K562 (cell line): ENCODE measurements at regions not wholly inside any gene's neighbourhood (a gene's known extent, or its start where the extent isn't known, plus 50 kb on each side); places are given as distances from the start of the nearest gene placed in this dataset.

ENCODE experiments used
- ATF7 ChIP-seq: fragments of 450-650 bp; IDR thresholded peaks from 2 replicates; pipeline ENCODE4 v1.7.1; 2014; ENCODE audit warnings: mild to moderate bottlenecking, moderate library complexity
- DNMT1 ChIP-seq: fragments of 450-650 bp; IDR thresholded peaks from 2 replicates; pipeline ENCODE4 v1.6.1; 2016; ENCODE audit warnings: antibody characterized with exemption, mild to moderate bottlenecking
- MBD2 ChIP-seq: sonication (generic); IDR thresholded peaks from 2 replicates; pipeline ENCODE4 v1.6.1; 2016; ENCODE audit warnings: low read depth, borderline replicate concordance
- MLLT1 ChIP-seq, 2 experiments: fragments of 450-650 bp; IDR thresholded peaks; 2 replicates each; pipeline ENCODE4 v1.6.1; 2016
- NFIX ChIP-seq: fragments of 250-450 bp; sonication (Bioruptor Pico); IDR thresholded peaks from 2 replicates; pipeline ENCODE4 v1.4.0; 2020; ENCODE audit warnings: low read depth, mild to moderate bottlenecking, moderate library complexity
- ZNF592 ChIP-seq: fragments of 450-650 bp; IDR thresholded peaks from 2 replicates; pipeline ENCODE4 v1.6.1; 2017; ENCODE audit warnings: antibody characterized with exemption, mild to moderate bottlenecking
- TF ChIP-seq, protein P1 (sequence below): fragments of 450-650 bp; formaldehyde crosslinking; IDR thresholded peaks from 2 replicates; pipeline ENCODE4 v1.4.0; 2020; ENCODE audit warnings: mild to moderate bottlenecking, moderate library complexity
- TF ChIP-seq, protein P2 (sequence below): fragments of 450-650 bp; IDR thresholded peaks from 2 replicates; pipeline ENCODE4 v1.6.1; 2016; ENCODE audit warnings: borderline replicate concordance
- TF ChIP-seq, protein P3 (sequence below): IDR thresholded peaks from 2 replicates; pipeline ENCODE4 v1.6.1; 2011; ENCODE audit not compliant: insufficient read length; ENCODE audit errors: extremely low read depth
- TF ChIP-seq, protein P4 (sequence below): fragments of 250-450 bp; sonication (Bioruptor Pico); IDR thresholded peaks from 2 replicates; pipeline ENCODE4 v1.8.0; 2022; ENCODE audit warnings: inconsistent platforms, mild to moderate bottlenecking, moderate library complexity, borderline replicate concordance
- TF ChIP-seq, protein P5 (sequence below): fragments of 450-650 bp; IDR thresholded peaks from 2 replicates; pipeline ENCODE4 v1.7.0; 2016; ENCODE audit warnings: borderline replicate concordance

- TF ChIP-seq, protein P1, sequence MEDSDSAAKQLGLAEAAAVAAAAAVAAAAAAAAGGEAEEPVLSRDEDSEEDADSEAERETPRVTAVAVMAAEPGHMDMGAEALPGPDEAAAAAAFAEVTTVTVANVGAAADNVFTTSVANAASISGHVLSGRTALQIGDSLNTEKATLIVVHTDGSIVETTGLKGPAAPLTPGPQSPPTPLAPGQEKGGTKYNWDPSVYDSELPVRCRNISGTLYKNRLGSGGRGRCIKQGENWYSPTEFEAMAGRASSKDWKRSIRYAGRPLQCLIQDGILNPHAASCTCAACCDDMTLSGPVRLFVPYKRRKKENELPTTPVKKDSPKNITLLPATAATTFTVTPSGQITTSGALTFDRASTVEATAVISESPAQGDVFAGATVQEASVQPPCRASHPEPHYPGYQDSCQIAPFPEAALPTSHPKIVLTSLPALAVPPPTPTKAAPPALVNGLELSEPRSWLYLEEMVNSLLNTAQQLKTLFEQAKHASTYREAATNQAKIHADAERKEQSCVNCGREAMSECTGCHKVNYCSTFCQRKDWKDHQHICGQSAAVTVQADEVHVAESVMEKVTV (CRISPR knock-in tag), result peak; percentile 57
- no peak for TF ChIP-seq ATF7
- TF ChIP-seq MBD2, result no peak
- TF ChIP-seq DNMT1, result no peak
- no peak for TF ChIP-seq NFIX (CRISPR knock-in tag)
- TF ChIP-seq, protein P2, sequence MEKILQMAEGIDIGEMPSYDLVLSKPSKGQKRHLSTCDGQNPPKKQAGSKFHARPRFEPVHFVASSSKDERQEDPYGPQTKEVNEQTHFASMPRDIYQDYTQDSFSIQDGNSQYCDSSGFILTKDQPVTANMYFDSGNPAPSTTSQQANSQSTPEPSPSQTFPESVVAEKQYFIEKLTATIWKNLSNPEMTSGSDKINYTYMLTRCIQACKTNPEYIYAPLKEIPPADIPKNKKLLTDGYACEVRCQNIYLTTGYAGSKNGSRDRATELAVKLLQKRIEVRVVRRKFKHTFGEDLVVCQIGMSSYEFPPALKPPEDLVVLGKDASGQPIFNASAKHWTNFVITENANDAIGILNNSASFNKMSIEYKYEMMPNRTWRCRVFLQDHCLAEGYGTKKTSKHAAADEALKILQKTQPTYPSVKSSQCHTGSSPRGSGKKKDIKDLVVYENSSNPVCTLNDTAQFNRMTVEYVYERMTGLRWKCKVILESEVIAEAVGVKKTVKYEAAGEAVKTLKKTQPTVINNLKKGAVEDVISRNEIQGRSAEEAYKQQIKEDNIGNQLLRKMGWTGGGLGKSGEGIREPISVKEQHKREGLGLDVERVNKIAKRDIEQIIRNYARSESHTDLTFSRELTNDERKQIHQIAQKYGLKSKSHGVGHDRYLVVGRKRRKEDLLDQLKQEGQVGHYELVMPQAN, result no peak
- TF ChIP-seq, protein P3, sequence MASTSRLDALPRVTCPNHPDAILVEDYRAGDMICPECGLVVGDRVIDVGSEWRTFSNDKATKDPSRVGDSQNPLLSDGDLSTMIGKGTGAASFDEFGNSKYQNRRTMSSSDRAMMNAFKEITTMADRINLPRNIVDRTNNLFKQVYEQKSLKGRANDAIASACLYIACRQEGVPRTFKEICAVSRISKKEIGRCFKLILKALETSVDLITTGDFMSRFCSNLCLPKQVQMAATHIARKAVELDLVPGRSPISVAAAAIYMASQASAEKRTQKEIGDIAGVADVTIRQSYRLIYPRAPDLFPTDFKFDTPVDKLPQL, result no peak
- TF ChIP-seq ZNF592, result no peak
- TF ChIP-seq, protein P4, sequence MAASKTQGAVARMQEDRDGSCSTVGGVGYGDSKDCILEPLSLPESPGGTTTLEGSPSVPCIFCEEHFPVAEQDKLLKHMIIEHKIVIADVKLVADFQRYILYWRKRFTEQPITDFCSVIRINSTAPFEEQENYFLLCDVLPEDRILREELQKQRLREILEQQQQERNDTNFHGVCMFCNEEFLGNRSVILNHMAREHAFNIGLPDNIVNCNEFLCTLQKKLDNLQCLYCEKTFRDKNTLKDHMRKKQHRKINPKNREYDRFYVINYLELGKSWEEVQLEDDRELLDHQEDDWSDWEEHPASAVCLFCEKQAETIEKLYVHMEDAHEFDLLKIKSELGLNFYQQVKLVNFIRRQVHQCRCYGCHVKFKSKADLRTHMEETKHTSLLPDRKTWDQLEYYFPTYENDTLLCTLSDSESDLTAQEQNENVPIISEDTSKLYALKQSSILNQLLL, result no peak
- TF ChIP-seq, protein P5, sequence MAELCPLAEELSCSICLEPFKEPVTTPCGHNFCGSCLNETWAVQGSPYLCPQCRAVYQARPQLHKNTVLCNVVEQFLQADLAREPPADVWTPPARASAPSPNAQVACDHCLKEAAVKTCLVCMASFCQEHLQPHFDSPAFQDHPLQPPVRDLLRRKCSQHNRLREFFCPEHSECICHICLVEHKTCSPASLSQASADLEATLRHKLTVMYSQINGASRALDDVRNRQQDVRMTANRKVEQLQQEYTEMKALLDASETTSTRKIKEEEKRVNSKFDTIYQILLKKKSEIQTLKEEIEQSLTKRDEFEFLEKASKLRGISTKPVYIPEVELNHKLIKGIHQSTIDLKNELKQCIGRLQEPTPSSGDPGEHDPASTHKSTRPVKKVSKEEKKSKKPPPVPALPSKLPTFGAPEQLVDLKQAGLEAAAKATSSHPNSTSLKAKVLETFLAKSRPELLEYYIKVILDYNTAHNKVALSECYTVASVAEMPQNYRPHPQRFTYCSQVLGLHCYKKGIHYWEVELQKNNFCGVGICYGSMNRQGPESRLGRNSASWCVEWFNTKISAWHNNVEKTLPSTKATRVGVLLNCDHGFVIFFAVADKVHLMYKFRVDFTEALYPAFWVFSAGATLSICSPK, result no peak
- no peak for TF ChIP-seq MLLT1 (IDR thresholded peaks at IDR 0.05)
Observed at GRCh38 chr7:114081606-114082425, 163.0 kb upstream of the PPP1R3A start (continued).
